Activated B cell treated with CpG ODN at 0.5 μM for 24 hours (primary cell): ENCODE measurements at regions not wholly inside any gene's neighbourhood (a gene's known extent, or its start where the extent isn't known, plus 50 kb on each side); places are given as distances from the start of the nearest gene placed in this dataset.

Experiments used
- ATAC-seq: fragments of 200-7000 bp; cut with Tn5 transposase; one replicate; pipeline ENCODE4 v1.10.0; 2021; ENCODE audit warnings: low read depth, mild to moderate bottlenecking, moderate library complexity
- CTCF ChIA-PET: fragments of 350-600 bp; sonication (Branson Sonifier 250); formaldehyde crosslinking; loops from one replicate; lab custom pipeline; 2021; ENCODE audit warnings: antibody characterized with exemption; lab: Charles Lee
- POLR2A ChIA-PET: fragments of 350-600 bp; sonication (Branson Sonifier 250); formaldehyde crosslinking; loops from one replicate; lab custom pipeline; 2021; ENCODE audit warnings: antibody characterized with exemption; lab: Charles Lee
- DNase-seq: peaks from one replicate; pipeline ENCODE4 v3.0.0; 2022
- H3K27ac Mint-ChIP-seq: one replicate; pipeline ENCODE4 v1.8.0; 2020; ENCODE audit warnings: mixed read lengths
- H3K27me3 Mint-ChIP-seq: one replicate; pipeline ENCODE4 v1.8.0; 2021; ENCODE audit warnings: mixed read lengths
- H3K36me3 Mint-ChIP-seq: one replicate; pipeline ENCODE4 v1.8.0; 2021; ENCODE audit warnings: low read depth, mixed read lengths
- H3K4me1 Mint-ChIP-seq: one replicate; pipeline ENCODE4 v1.8.0; 2021; ENCODE audit warnings: mixed read lengths
- H3K4me3 Mint-ChIP-seq: one replicate; pipeline ENCODE4 v1.8.0; 2020; ENCODE audit warnings: mild to moderate bottlenecking, mixed read lengths
- H3K9me3 Mint-ChIP-seq: one replicate; pipeline ENCODE4 v1.8.0; 2020; ENCODE audit warnings: mixed read lengths
- intact Hi-C: fragments of 100-400 bp; cut with micrococcal nuclease; formaldehyde crosslinking; loops from one replicate; pipeline ENCODE4 v1.15.1; 2024
- TF ChIP-seq, protein P1 (sequence below): fragments of 200-600 bp; IDR thresholded peaks from one replicate; pipeline ENCODE4 v1.8.0; 2022; ENCODE audit warnings: antibody characterized with exemption, mild to moderate bottlenecking

GRCh38 chr15:95274101-95274500 is 1042.7 kb downstream of the MCTP2 start:
- no peak for ATAC-seq
- POLR2A ChIA-PET = no interaction called here
- H3K9me3 Mint-ChIP-seq = no peaks in the 10 kb centered on the region
- TF ChIP-seq, protein P1, sequence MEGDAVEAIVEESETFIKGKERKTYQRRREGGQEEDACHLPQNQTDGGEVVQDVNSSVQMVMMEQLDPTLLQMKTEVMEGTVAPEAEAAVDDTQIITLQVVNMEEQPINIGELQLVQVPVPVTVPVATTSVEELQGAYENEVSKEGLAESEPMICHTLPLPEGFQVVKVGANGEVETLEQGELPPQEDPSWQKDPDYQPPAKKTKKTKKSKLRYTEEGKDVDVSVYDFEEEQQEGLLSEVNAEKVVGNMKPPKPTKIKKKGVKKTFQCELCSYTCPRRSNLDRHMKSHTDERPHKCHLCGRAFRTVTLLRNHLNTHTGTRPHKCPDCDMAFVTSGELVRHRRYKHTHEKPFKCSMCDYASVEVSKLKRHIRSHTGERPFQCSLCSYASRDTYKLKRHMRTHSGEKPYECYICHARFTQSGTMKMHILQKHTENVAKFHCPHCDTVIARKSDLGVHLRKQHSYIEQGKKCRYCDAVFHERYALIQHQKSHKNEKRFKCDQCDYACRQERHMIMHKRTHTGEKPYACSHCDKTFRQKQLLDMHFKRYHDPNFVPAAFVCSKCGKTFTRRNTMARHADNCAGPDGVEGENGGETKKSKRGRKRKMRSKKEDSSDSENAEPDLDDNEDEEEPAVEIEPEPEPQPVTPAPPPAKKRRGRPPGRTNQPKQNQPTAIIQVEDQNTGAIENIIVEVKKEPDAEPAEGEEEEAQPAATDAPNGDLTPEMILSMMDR = no peak
- H3K36me3 Mint-ChIP-seq = no peaks in the 10 kb centered on the region
- no peak overlapping the region for H3K4me3 Mint-ChIP-seq
- H3K27ac Mint-ChIP-seq = no peak overlapping the region
- H3K4me1 Mint-ChIP-seq = no peaks in the 10 kb centered on the region
- CTCF ChIA-PET = no interaction called here
- no peaks in the 10 kb centered on the region for H3K27me3 Mint-ChIP-seq
- no peak for DNase-seq
- intact Hi-C loops = no loop called here

DNA sequence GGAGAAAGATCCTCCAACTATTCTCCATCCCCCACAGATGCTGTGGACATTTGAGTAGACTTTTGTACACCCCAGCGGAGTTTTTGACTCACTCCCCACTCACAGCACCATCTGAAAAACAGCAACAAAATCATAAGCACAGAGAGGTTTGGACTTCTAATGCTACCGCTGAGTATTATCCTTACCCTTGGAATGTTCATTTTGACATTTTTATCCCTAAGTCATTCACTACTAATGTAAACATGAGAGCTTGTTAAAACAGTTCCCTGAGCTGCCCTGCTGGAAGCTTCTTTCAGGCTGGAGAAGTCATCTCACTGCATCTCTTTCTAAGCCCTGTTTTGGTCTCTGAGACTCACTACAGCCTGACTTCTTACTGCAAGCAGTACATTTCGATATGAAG is 1045.9 kb downstream of the MCTP2 start:
- no peak overlapping the region for H3K27ac Mint-ChIP-seq
- H3K9me3 Mint-ChIP-seq = peaks cover 4% of the 10 kb centered on the region
- no peaks in the 10 kb centered on the region for H3K36me3 Mint-ChIP-seq
- no peak for ATAC-seq
- H3K27me3 Mint-ChIP-seq = no peaks in the 10 kb centered on the region
- intact Hi-C loops = no loop called here
- no peak overlapping the region for H3K4me3 Mint-ChIP-seq
- DNase-seq = no peak
- no peaks in the 10 kb centered on the region for H3K4me1 Mint-ChIP-seq
- POLR2A ChIA-PET = no interaction called here
- TF ChIP-seq, protein P1 = no peak
- CTCF ChIA-PET = no interaction called here

DNA sequence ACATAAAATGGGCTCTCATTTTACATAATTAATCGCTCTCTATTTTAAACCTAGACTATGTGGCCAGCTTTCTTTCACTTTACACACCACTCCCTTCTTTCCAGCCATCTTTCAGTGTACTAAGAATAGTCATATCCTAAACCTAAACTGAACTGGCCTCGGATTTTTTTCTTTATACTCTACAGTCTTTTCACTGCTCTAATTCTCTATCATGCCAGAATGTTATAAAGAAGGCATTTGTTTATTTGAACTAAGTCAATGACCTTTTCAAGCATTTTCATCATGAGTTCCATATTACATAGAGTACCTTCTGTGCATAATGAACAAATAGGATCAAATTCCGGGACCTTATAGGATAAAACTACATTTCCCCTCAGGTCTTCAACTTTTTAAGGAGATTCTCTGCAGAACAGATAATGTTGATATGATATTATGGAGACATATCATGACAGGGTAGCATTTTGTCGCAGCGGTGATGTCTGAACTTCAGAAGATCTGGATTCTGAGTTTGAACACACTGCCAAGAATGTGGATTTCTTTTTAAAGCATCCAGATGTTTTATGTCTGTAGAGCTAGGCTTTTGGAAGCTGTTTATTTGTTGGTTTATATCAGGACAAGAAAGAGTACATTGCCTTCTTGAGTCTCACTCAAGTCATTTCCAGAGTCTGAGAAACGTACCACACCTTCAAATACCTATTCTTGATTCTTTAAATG is 1047.3 kb downstream of the MCTP2 start:
- ChIA-PET POLR2A (no interaction called here), CTCF (no interaction called here)
- H3K4me3 Mint-ChIP-seq = no peak overlapping the region
- intact Hi-C loops = no loop called here
- H3K4me1 Mint-ChIP-seq = no peaks in the 10 kb centered on the region
- no peak overlapping the region for H3K27ac Mint-ChIP-seq
- H3K36me3 Mint-ChIP-seq = no peaks in the 10 kb centered on the region
- peaks cover 4% of the 10 kb centered on the region for H3K9me3 Mint-ChIP-seq
- TF ChIP-seq, protein P1 = no peak
- no peaks in the 10 kb centered on the region for H3K27me3 Mint-ChIP-seq
- DNase-seq = no peak
- no peak for ATAC-seq

- DNase-seq (no peak), ATAC-seq (no peak)
- TF ChIP-seq, protein P1 = no peak
- H3K4me3 Mint-ChIP-seq = no peak overlapping the region
- intact Hi-C loops = no loop called here
- no peaks in the 10 kb centered on the region for H3K4me1 Mint-ChIP-seq
- ChIA-PET CTCF (no interaction called here), POLR2A (no interaction called here)
- H3K36me3 Mint-ChIP-seq = no peaks in the 10 kb centered on the region
- peaks cover 4% of the 10 kb centered on the region for H3K9me3 Mint-ChIP-seq
- no peak overlapping the region for H3K27ac Mint-ChIP-seq
- H3K27me3 Mint-ChIP-seq = no peaks in the 10 kb centered on the region
These were observed 1048.1 kb downstream of the MCTP2 start for GRCh38 chr15:95279277-95280019.

- CTCF ChIA-PET = no interaction called here
- H3K4me3 Mint-ChIP-seq = no peak overlapping the region
- DNase-seq (no peak), ATAC-seq (no peak)
- no peaks in the 10 kb centered on the region for H3K27me3 Mint-ChIP-seq
- H3K4me1 Mint-ChIP-seq = no peaks in the 10 kb centered on the region
- POLR2A ChIA-PET = no interaction called here
- H3K27ac Mint-ChIP-seq = no peak overlapping the region
- intact Hi-C loops = no loop called here
- no peaks in the 10 kb centered on the region for H3K36me3 Mint-ChIP-seq
- peaks cover 4% of the 10 kb centered on the region for H3K9me3 Mint-ChIP-seq
- TF ChIP-seq, protein P1 = no peak
These were observed 1049.3 kb downstream of the MCTP2 start for GRCh38 chr15:95280711-95281110.
